HG03442 (cell line): ENCODE measurements at regions not wholly inside any gene's neighbourhood (a gene's known extent, or its start where the extent isn't known, plus 50 kb on each side); places are given as distances from the start of the nearest gene placed in this dataset.

Experiments
- ATAC-seq: cut with Tn5 transposase; IDR thresholded peaks from one replicate; pipeline ENCODE4 v1.9.1; 2021; ENCODE audit warnings: mild to moderate bottlenecking, moderate library complexity; ENCODE audit not compliant: unreplicated experiment

DNA sequence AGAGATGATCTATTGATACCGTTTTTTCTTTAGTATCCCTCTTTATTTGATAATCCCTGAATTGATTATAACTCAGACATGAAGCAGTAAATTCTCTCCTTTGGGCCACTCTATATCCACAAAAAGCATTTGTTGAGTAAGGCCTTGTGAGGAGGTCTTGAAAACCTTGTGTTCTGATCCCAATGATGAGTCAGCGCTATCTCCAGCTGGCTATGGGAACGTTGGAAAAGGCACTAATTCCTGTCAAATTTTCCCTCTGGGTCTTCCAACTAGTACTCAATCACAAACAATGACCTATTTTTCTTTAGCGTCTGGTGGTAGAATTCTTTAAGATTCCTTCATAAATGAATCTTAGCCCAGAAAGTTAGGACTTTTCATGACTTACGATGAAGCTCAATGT, 168.4 kb upstream of the LRIG3 start:
- ATAC-seq = no peak

DNA sequence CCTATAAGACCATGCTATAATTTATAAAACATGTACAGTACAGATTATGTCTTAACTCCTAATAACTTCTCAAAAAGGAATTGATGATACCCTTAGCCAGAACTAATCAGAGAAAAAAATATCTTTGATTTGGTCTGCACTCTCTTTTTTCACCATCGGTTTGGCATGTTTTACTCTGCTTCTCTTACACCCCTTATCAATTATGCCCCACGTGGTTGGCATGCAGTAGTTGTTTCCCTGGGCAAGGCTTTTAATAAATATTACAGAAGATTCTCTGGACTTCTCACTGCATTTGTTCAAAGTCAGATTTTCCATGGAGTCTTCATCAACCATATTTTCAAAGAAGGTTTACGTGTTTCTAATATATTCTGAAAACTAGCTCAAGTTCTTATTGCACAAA, 167.4 kb upstream of the LRIG3 start:
- no peak for ATAC-seq

DNA sequence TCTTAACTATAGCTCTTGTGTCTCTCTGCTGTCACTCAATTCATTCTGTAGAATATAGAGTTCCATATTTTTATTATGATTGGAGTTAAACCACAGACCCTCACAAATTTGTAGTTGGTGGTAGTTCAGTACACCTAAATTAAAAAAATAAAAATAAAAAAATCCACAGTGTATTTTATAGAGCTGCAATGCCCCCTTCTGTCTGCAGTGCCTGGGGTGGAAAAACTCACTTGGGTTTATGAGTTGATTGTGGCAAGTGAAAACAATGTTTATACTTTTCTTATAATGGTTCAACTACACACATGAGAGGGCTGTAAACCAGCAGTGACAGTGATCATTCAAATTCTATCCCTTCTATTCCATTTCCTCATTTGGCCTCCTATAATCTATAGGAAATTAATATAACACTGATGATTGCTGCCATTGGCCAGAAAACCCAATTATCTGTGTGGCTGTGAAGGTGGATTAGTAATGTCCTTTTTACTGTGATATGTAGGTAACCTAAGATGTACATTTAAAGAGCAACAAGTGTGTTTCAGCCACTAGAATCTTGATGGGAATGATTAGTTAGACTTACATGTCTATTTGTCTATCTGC, 166.9 kb upstream of the LRIG3 start:
- no peak for ATAC-seq

DNA sequence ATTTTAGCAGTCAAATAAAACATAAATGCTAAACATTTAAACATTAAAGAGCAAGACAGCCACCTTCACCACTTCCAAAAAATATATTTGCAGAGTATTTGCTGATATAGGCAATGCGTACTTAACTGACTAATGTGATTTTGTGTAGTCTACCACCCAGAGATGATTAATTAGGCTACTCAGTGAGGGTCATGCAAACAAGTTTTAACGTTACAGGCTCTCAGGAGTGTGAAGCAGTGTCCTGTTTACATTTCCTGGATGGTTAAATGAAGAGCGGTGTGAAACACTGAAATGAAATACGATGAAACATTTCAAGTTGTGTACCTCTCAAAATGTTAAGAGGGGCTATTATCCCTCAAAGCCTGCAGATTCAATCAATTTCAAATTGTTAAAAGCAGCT, 165.8 kb upstream of the LRIG3 start:
- ATAC-seq = no peak

- ATAC-seq = no peak
These were observed 165.4 kb upstream of the LRIG3 start for GRCh38 chr12:59085690-59086089.

- no peak for ATAC-seq
These were observed 164.4 kb upstream of the LRIG3 start for GRCh38 chr12:59084511-59085375.

- no peak for ATAC-seq
These were observed 162.6 kb upstream of the LRIG3 start for GRCh38 chr12:59082952-59083351.

DNA sequence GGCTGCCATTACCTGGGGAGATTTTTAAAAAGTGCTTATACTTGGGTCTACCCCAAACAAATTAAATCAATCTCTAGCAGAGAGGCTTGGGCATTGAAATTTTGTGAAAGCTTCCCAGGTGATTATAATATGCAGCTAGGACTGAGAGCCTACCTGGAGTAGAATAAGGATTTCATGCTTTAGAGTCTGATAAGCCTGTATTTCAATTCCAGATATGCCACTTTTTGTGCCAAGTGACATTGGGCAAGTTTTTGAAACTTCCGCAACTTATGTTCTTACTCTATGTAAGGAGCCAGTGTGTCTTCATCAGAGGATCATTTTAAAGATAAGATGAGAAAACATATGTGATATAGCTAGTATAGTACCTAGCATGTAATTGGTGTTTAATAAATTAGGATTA, 159.8 kb upstream of the LRIG3 start:
- no peak for ATAC-seq

DNA sequence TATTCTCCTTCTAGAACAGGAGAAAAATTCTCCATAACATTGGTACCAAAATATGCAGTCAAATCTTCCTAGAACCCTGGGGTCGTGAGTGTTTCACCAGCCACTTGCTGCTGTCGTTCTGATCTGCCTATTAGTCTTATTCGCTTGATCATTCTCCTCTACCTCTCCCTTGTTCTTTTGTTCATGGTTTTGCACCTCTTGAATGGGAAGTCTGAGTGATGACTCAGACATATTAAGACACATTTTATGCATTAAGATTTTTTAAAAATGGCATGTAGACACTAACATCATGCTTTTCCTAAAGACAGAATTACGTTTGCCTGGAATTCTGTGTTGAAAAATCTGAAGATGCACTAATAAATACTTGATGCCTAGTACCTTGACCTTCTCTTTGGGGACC, 159.2 kb upstream of the LRIG3 start:
- no peak for ATAC-seq

- no peak for ATAC-seq
These were observed 158.7 kb upstream of the LRIG3 start for GRCh38 chr12:59079002-59079401.

GRCh38 chr12:59077575-59078426, 157.5 kb upstream of the LRIG3 start:
- no peak for ATAC-seq

DNA sequence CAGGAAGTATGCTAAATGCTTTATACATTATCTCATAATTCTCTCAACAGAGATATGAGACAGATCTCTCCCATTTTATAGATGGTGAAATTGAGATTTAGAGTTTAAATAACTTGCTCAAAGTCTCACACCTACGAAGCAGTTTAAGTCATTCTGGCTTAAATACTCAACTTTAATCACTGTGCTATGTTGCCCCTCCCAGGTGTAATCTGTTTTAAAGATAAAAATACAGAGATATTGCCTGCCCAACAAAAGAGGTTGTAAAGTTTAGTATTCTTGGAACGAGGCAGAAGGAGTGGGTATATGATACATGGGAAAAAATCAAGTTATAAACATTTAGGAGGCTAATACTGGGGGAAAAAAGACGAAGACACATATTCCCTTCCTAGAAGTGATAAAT, 156.8 kb upstream of the LRIG3 start:
- no peak for ATAC-seq

DNA sequence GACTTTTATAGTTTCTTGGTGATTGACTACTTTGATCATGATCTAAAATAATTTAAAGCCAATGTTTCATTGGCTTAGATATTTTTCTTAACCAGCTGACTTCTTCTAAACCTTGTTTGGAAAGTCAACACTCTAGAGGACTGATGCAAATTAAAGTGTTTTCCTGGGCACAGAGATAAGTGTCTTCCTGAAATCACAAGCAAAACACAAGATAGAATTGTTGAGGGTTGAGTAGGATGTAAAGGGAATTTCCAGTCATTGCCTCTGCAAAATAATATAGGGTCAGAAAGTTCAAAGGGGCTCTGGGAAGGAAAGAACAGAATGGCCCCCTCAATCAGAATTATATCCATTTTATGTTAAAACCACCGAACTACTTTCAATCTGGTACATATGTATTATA, 156.3 kb upstream of the LRIG3 start:
- no peak for ATAC-seq

DNA sequence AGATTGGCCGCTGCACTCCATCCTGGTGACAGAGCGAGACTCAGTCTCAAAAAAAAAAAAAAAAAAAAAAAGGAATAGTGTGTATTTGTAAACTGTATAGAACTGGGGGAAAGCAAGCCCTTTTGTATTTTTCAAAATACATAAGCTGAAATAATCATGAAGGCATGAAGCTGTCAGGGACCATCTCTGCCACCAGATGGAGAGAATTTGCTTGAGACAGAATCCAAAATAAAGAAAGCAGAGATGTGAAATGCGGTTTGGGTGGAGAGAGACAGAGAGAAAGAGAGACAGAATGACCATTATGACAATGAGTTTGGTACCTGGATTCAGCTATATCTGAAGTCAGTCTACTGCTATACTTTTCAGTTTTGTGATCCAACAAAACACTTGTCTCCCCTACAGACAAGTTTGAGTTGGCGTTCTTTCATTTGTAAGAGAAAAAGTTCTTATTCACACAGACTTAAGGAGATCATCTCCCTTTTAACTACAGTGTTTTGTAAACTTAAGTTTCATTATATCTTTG, 155.7 kb upstream of the LRIG3 start:
- no peak for ATAC-seq

DNA sequence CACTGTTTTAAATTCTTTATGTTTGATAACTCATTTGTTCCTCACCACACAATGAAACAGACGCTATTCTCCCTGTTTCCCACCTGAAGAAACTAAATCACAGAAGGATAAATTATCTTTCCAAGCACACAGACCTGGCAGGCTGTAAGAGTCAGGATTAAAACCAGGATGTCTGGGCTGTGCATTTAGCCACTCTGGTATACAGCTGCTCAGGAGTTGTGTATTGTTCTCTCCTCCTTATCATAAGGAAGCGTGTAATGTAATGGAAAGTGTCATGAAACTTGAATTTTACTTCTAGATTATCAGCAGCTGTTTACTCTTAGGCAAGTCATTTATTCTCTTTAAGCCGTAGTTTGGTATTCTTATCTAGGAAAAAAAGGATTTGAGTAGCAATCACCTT, 154.8 kb upstream of the LRIG3 start:
- ATAC-seq = no peak

- ATAC-seq = no peak
These were observed 150.1 kb upstream of the LRIG3 start for GRCh38 chr12:59070322-59070933.

GRCh38 chr12:59069516-59069915, 149.2 kb upstream of the LRIG3 start:
- ATAC-seq = no peak

DNA sequence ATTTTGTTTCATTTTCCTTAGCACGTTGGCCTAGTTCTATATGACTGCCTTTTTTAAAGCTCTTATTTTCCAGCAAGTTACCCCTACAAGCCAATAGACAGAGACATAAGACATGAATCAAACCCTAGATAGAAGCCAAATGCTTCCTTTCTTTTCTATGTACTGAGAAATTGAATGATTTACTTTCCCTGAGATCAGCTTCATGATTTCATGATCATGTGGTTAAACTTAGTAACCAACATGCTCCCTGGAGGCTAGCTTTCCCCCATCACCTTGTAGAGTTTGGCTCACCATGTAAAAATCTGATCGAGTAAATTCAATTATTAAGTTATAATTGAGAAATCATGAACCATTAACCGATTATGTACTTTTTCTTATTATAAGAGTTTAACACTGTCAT, 148.1 kb upstream of the LRIG3 start:
- ATAC-seq = no peak

DNA sequence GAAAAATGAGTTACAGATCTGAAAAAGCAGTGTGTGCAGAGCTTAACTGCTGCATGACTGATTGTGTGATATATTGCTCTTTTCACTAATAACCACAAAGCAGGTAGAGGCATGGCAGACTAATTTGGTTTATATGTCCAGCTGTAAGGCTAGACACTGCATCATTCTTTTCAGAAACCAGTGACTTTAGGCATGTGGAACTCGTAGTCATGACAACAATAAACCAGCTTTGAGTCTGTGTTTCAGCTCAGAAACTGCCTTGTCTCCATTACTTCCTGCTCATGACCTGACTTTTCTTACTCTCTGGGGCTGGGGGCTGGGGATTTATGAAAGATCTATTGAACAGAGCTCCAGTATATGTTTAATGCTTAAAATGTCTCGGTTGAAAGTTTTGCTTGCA, 146.8 kb upstream of the LRIG3 start:
- peak; percentile 57 for ATAC-seq

DNA sequence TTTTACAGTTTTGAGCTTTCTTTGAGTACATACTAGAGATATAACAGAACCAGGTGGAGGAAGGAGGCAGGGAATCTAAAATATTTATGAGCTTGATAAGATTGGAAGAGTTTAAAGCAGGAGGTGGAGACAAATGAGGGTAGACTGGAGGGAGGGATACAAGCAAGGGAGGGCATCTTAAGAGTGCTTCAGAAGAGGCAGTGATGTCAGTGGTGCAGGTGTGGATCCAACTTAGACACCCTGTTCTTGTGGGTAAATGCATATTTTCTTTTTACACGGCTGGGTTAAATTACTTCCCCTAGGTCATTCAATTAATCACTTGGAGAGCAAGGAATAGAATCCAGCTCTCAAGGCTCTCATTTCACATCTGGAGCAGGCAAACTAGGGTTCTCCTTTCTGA, 146.1 kb upstream of the LRIG3 start:
- no peak for ATAC-seq
